Fibroblast of skin of right quadriceps (primary cell): ENCODE measurements at regions not wholly inside any gene's neighbourhood (a gene's known extent, or its start where the extent isn't known, plus 50 kb on each side); places are given as distances from the start of the nearest gene placed in this dataset.

Source experiments
- DNase-seq: peaks from one replicate; pipeline ENCODE4 v3.0.0-alpha.2; 2013

GRCh38 chr6:132977413-132977812, 163.0 kb downstream of the RPS12 start:
- DNase-seq, result no peak

- DNase-seq, result no peak
Observed at GRCh38 chr6:132978685-132979084, 164.3 kb downstream of the RPS12 start.

- no peak for DNase-seq
Observed at GRCh38 chr6:132993738-132994137, 179.4 kb downstream of the RPS12 start.

- DNase-seq, result no peak
Observed at GRCh38 chr6:132995009-132995408, 180.6 kb downstream of the RPS12 start.

GRCh38 chr6:132995432-132995831, 181.1 kb downstream of the RPS12 start:
- DNase-seq, result no peak

GRCh38 chr6:132998418-132998817, 184.0 kb downstream of the RPS12 start:
- no peak for DNase-seq

- no peak for DNase-seq
Observed at GRCh38 chr6:133001040-133001565, 186.7 kb downstream of the RPS12 start.

GRCh38 chr6:133004304-133004884, 190.0 kb downstream of the RPS12 start:
- no peak for DNase-seq

GRCh38 chr6:133012774-133013173, 198.4 kb downstream of the RPS12 start:
- no peak for DNase-seq

- DNase-seq, result no peak
Observed at GRCh38 chr6:133016631-133017030, 202.3 kb downstream of the RPS12 start.

GRCh38 chr6:133017581-133017980, 203.2 kb downstream of the RPS12 start:
- DNase-seq, result peak; percentile 26

- DNase-seq, result no peak
Observed at GRCh38 chr6:133026705-133027104, 212.3 kb downstream of the RPS12 start.

GRCh38 chr6:133033263-133033662, 207.9 kb upstream of the EYA4 start:
- DNase-seq, result peak; percentile 3

- DNase-seq, result no peak
Observed at GRCh38 chr6:133034509-133035206, 206.5 kb upstream of the EYA4 start.

GRCh38 chr6:133040094-133040802, 200.9 kb upstream of the EYA4 start:
- peak; percentile 21 for DNase-seq

- no peak for DNase-seq
Observed at GRCh38 chr6:133040803-133041419, 200.2 kb upstream of the EYA4 start.

GRCh38 chr6:133042550-133043120, 198.5 kb upstream of the EYA4 start:
- no peak for DNase-seq

- no peak for DNase-seq
Observed at GRCh38 chr6:133046576-133046975, 194.6 kb upstream of the EYA4 start.

- no peak for DNase-seq
Observed at GRCh38 chr6:133047065-133047665, 194.0 kb upstream of the EYA4 start.

GRCh38 chr6:133047706-133048105, 193.5 kb upstream of the EYA4 start:
- DNase-seq, result no peak

GRCh38 chr6:133051240-133051639, 189.9 kb upstream of the EYA4 start:
- DNase-seq, result no peak

GRCh38 chr6:133052465-133052864, 188.7 kb upstream of the EYA4 start:
- DNase-seq, result no peak
